Panc1 (cell line): ENCODE measurements at regions not wholly inside any gene's neighbourhood (a gene's known extent, or its start where the extent isn't known, plus 50 kb on each side); places are given as distances from the start of the nearest gene placed in this dataset.
"Not testable (repeated sequence)": the region's sequence is repeated elsewhere in the genome, so short reads cannot be mapped to it uniquely, and the experiment has no call there.

Experiments used
- TCF7L2 ChIP-seq: IDR thresholded peaks from 2 replicates; pipeline ENCODE4 v1.6.1; 2011; ENCODE audit warnings: mild to moderate bottlenecking, low read depth, low read length, inconsistent platforms
- TF ChIP-seq, protein P1 (sequence below): fragments of 450-650 bp; IDR thresholded peaks from 2 replicates; pipeline ENCODE4 v1.5.1; 2017; ENCODE audit warnings: mild to moderate bottlenecking
- TF ChIP-seq, protein P2 (sequence below), 2 experiments: IDR thresholded peaks; 2 replicates each; pipeline ENCODE4 v1.6.1; 2011 to 2012; ENCODE audit warnings: low read depth in 2 of 2, control low read depth in 1 of 2, low read length in 1 of 2, mild to moderate bottlenecking in 1 of 2, moderate library complexity in 1 of 2; ENCODE audit not compliant: insufficient read depth in 1 of 2

- TF ChIP-seq, protein P1, sequence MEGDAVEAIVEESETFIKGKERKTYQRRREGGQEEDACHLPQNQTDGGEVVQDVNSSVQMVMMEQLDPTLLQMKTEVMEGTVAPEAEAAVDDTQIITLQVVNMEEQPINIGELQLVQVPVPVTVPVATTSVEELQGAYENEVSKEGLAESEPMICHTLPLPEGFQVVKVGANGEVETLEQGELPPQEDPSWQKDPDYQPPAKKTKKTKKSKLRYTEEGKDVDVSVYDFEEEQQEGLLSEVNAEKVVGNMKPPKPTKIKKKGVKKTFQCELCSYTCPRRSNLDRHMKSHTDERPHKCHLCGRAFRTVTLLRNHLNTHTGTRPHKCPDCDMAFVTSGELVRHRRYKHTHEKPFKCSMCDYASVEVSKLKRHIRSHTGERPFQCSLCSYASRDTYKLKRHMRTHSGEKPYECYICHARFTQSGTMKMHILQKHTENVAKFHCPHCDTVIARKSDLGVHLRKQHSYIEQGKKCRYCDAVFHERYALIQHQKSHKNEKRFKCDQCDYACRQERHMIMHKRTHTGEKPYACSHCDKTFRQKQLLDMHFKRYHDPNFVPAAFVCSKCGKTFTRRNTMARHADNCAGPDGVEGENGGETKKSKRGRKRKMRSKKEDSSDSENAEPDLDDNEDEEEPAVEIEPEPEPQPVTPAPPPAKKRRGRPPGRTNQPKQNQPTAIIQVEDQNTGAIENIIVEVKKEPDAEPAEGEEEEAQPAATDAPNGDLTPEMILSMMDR: not testable (repeated sequence)
- TF ChIP-seq TCF7L2: not testable (repeated sequence)
- TF ChIP-seq, protein P2, sequence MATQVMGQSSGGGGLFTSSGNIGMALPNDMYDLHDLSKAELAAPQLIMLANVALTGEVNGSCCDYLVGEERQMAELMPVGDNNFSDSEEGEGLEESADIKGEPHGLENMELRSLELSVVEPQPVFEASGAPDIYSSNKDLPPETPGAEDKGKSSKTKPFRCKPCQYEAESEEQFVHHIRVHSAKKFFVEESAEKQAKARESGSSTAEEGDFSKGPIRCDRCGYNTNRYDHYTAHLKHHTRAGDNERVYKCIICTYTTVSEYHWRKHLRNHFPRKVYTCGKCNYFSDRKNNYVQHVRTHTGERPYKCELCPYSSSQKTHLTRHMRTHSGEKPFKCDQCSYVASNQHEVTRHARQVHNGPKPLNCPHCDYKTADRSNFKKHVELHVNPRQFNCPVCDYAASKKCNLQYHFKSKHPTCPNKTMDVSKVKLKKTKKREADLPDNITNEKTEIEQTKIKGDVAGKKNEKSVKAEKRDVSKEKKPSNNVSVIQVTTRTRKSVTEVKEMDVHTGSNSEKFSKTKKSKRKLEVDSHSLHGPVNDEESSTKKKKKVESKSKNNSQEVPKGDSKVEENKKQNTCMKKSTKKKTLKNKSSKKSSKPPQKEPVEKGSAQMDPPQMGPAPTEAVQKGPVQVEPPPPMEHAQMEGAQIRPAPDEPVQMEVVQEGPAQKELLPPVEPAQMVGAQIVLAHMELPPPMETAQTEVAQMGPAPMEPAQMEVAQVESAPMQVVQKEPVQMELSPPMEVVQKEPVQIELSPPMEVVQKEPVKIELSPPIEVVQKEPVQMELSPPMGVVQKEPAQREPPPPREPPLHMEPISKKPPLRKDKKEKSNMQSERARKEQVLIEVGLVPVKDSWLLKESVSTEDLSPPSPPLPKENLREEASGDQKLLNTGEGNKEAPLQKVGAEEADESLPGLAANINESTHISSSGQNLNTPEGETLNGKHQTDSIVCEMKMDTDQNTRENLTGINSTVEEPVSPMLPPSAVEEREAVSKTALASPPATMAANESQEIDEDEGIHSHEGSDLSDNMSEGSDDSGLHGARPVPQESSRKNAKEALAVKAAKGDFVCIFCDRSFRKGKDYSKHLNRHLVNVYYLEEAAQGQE (IDR thresholded peaks at IDR 0.05; ENCODE audit: insufficient read depth in 1 of 2, low read depth in 2 of 2, low read length in 1 of 2): not testable (repeated sequence)
Observed at GRCh38 chr7:55698607-55699449, 126.5 kb upstream of the VOPP1 start.
